IMR-90 (cell line): ENCODE measurements at regions not wholly inside any gene's neighbourhood (a gene's known extent, or its start where the extent isn't known, plus 50 kb on each side); places are given as distances from the start of the nearest gene placed in this dataset.
A peak's percentile ranks its signal among the peaks of the same experiment; 100 is the strongest.

ENCODE experiments used
- ATAC-seq: fragments of 200-7000 bp; cut with Tn5 transposase; 2 replicates; pipeline ENCODE4 v1.9.1; 2020; ENCODE audit warnings: low read depth, mild to moderate bottlenecking, moderate library complexity
- BruUV-seq: library from RNA; stranded (reverse); fragments of 400-500 nt; replicated peaks from 2 replicates; lab custom pipeline; 2021; lab: Mats Ljungman, UMichigan
- CTCF ChIA-PET: fragments of 300-600 bp; formaldehyde crosslinking; extraction: SDS; loops from one replicate; lab custom pipeline; 2021; ENCODE audit warnings: antibody characterized with exemption; lab: Yijun Ruan, JAX
- POLR2A ChIA-PET: fragments of 300-600 bp; sonication (Branson Sonifier 250); formaldehyde crosslinking; loops from one replicate; lab custom pipeline; 2022; ENCODE audit warnings: antibody characterized with exemption; ENCODE audit not compliant: unreplicated experiment; lab: Charles Lee
- DNase-seq: peaks from one replicate; pipeline ENCODE4 v3.0.0; 2013
- H2AFZ ChIP-seq: replicated peaks from 2 replicates; pipeline ENCODE3; 2013; ENCODE audit warnings: low read length, mild to moderate bottlenecking; ENCODE audit not compliant: poor library complexity
- H2AK5ac ChIP-seq: 2 replicates; pipeline ENCODE4 v1.6.1; 2013; ENCODE audit warnings: low read depth, low read length, inconsistent platforms
- H2AK9ac ChIP-seq: replicated peaks from 2 replicates; pipeline ENCODE3; 2013; ENCODE audit warnings: mild to moderate bottlenecking, low read depth, low read length, moderate library complexity; ENCODE audit not compliant: poor library complexity
- H2BK120ac ChIP-seq: 2 replicates; pipeline ENCODE4 v1.6.1; 2013; ENCODE audit warnings: low read depth, low read length, inconsistent platforms
- H2BK15ac ChIP-seq: 3 replicates; pipeline ENCODE4 v1.6.1; 2013; ENCODE audit warnings: low read depth, low read length, inconsistent platforms
- H2BK20ac ChIP-seq: 2 replicates; pipeline ENCODE4 v1.6.1; 2013; ENCODE audit warnings: low read depth, mild to moderate bottlenecking, inconsistent platforms, low read length, moderate library complexity
- H2BK5ac ChIP-seq: 2 replicates; pipeline ENCODE4 v1.6.1; 2013; ENCODE audit warnings: mild to moderate bottlenecking, low read depth, low read length, inconsistent platforms; ENCODE audit not compliant: poor library complexity, severe bottlenecking
- H3K14ac ChIP-seq: replicated peaks from 2 replicates; pipeline ENCODE4 v1.6.1; 2013; ENCODE audit warnings: low read depth, low read length, inconsistent platforms
- H3K18ac ChIP-seq: 2 replicates; pipeline ENCODE4 v1.6.1; 2013; ENCODE audit warnings: low read depth, low read length, control low read depth
- H3K23ac ChIP-seq: 2 replicates; pipeline ENCODE4 v1.6.1; 2013; ENCODE audit warnings: low read depth, low read length, inconsistent platforms
- H3K27ac ChIP-seq: 2 replicates; pipeline ENCODE4 v1.5.1; 2013; ENCODE audit warnings: mild to moderate bottlenecking, control low read depth, low read length; ENCODE audit not compliant: insufficient read depth
- H3K27me3 ChIP-seq: 2 replicates; pipeline ENCODE4 v1.6.1; 2013; ENCODE audit warnings: low read length; ENCODE audit not compliant: control insufficient read depth, insufficient read depth
- H3K36me3 ChIP-seq: 2 replicates; pipeline ENCODE4 v1.6.1; 2013; ENCODE audit warnings: low read length, mixed read lengths; ENCODE audit not compliant: control insufficient read depth, insufficient read depth
- H3K4ac ChIP-seq: 2 replicates; pipeline ENCODE4 v1.6.1; 2013; ENCODE audit warnings: low read depth, low read length, inconsistent platforms
- H3K4me1 ChIP-seq: 2 replicates; pipeline ENCODE4 v1.6.1; 2013; ENCODE audit warnings: low read length, mixed read lengths; ENCODE audit not compliant: control insufficient read depth, insufficient read depth
- H3K4me2 ChIP-seq: 2 replicates; pipeline ENCODE4 v1.6.1; 2013; ENCODE audit warnings: low read depth, mild to moderate bottlenecking, control low read depth, low read length, moderate library complexity
- H3K4me3 ChIP-seq: 2 replicates; pipeline ENCODE4 v1.5.1; 2013; ENCODE audit warnings: low read depth, mild to moderate bottlenecking, control low read depth, low read length, moderate library complexity; ENCODE audit not compliant: insufficient read depth
- H3K56ac ChIP-seq: 2 replicates; pipeline ENCODE4 v1.6.1; 2013; ENCODE audit warnings: low read length, inconsistent platforms; ENCODE audit not compliant: insufficient read depth; ENCODE audit errors: extremely low read depth
- H3K79me1 ChIP-seq, 2 experiments: 2 replicates each; pipeline ENCODE4 v1.6.1; 2013; ENCODE audit warnings: low read length in 2 of 2, inconsistent platforms in 1 of 2, low read depth in 1 of 2
- H3K9ac ChIP-seq: 2 replicates; pipeline ENCODE4 v1.6.1; 2013; ENCODE audit warnings: low read depth, low read length, control low read depth
- H3K9me1 ChIP-seq: 2 replicates; pipeline ENCODE4 v1.6.1; 2013; ENCODE audit warnings: low read length, inconsistent platforms; ENCODE audit not compliant: insufficient read depth
- H3K9me3 ChIP-seq: 2 replicates; pipeline ENCODE4 v1.6.1; 2013; ENCODE audit warnings: low read length; ENCODE audit not compliant: control insufficient read depth, insufficient read depth
- H4K20me1 ChIP-seq: 2 replicates; pipeline ENCODE4 v1.6.1; 2013; ENCODE audit warnings: low read length, inconsistent platforms; ENCODE audit not compliant: insufficient read depth
- H4K5ac ChIP-seq: 2 replicates; pipeline ENCODE4 v1.6.1; 2013; ENCODE audit warnings: mild to moderate bottlenecking, low read depth, low read length, control low read depth
- H4K8ac ChIP-seq, 2 experiments: 2 replicates each; pipeline ENCODE4 v1.6.1; 2013; ENCODE audit warnings: low read depth in 2 of 2, low read length in 2 of 2, control low read depth in 1 of 2, inconsistent platforms in 1 of 2
- H4K91ac ChIP-seq: 2 replicates; pipeline ENCODE4 v1.6.1; 2013; ENCODE audit warnings: low read depth, low read length, inconsistent platforms; ENCODE audit not compliant: insufficient read depth
- BHLHE40 ChIP-seq: fragments of 150-350 bp; IDR thresholded peaks from 2 replicates; pipeline ENCODE4 v1.6.1; 2016; ENCODE audit warnings: mild to moderate bottlenecking, low read depth, low read length
- MXI1 ChIP-seq: IDR thresholded peaks from 2 replicates; pipeline ENCODE4 v1.6.1; 2012; ENCODE audit warnings: low read depth, mild to moderate bottlenecking, low read length, moderate library complexity, borderline replicate concordance
- NFE2L2 ChIP-seq: fragments of 150-350 bp; IDR thresholded peaks from 2 replicates; pipeline ENCODE4 v1.6.1; 2016; ENCODE audit warnings: low read depth, mild to moderate bottlenecking, low read length
- RCOR1 ChIP-seq: IDR thresholded peaks from 2 replicates; pipeline ENCODE4 v1.6.1; 2012; ENCODE audit warnings: mild to moderate bottlenecking, low read length, improper control_type of control experiment; ENCODE audit not compliant: insufficient replicate concordance
- SMC3 ChIP-seq: fragments of 150-350 bp; IDR thresholded peaks from 2 replicates; pipeline ENCODE4 v1.6.1; 2016; ENCODE audit warnings: low read depth, mild to moderate bottlenecking, antibody characterized with exemption, low read length, moderate library complexity
- WGBS, 2 experiments: methylation state at CpG; one replicate each; pipeline versions ENCODE4 v1.1.5 to v1.1.7; 2013; ENCODE audit warnings: missing lambda C conversion rate in 2 of 2; ENCODE audit not compliant: insufficient read length in 1 of 2; ENCODE audit errors: extremely low coverage in 2 of 2; 5-methylcytosine and 5-hydroxymethylcytosine counted together
- dilution Hi-C: fragments of 300-500 bp; cut with HindIII; formaldehyde crosslinking; loops from one replicate; pipeline ENCODE4 v1.14.3; 2018; ENCODE audit warnings: low sequenced_read_pairs; ENCODE audit not compliant: unreplicated experiment
- in situ Hi-C: fragments of 300-500 bp; cut with MboI; formaldehyde crosslinking; loops from 3 replicates; pipeline ENCODE4 v1.14.3; 2019; ENCODE audit warnings: low sequenced_read_pairs, inconsistent platforms, mixed read lengths
- intact Hi-C: fragments of 100-400 bp; cut with micrococcal nuclease; formaldehyde crosslinking; loops from 2 replicates; pipeline ENCODE4 v1.10.0; 2022

DNA sequence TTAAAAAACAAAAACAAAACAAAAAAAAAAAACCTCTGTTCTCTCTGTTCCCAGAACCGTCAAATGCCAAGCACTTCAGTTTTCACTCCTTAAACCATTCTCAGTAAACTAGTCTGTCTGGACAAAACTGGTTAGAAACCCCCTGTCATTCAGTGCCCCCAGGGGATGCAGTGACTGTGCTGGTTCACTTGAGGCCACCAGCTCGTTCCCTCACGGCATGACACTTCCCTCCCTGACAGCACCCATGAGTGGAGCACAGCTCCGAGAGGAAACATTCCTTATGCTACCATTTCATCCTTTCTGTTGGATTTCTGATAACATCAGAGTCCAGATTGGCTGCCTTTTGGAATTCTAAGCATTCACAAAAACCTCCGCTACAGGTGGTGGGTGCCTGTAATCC, 244.0 kb upstream of the TPM1 start:
- peaks cover 13% of the 10 kb centered on the region for H3K36me3 ChIP-seq
- H2BK20ac ChIP-seq = no peak overlapping the region
- intact Hi-C loops (no loop called here), dilution Hi-C loops (no loop called here), in situ Hi-C loops (no loop called here)
- no peak overlapping the region for H3K18ac ChIP-seq
- H3K4ac ChIP-seq = no peak overlapping the region
- ChIA-PET POLR2A (interaction anchor here (0.6 kb wide), 1 partner anchor 255 kb away, joined by 9 read pairs; no protein-coding TSS in a partner anchor), CTCF (no interaction called here)
- no peaks in the 10 kb centered on the region for H3K9me1 ChIP-seq
- H3K79me1 ChIP-seq = no peaks in the 10 kb centered on the region
- H3K56ac ChIP-seq = no peak overlapping the region
- H4K20me1 ChIP-seq = no peaks in the 10 kb centered on the region
- H3K23ac ChIP-seq = no peak overlapping the region; the same call in 1 of the 2 replicates
- H4K91ac ChIP-seq = no peak overlapping the region
- ATAC-seq = no peak
- H4K5ac ChIP-seq = no peak overlapping the region
- WGBS, 2 experiments = 89% methylated on average over 2 of the region's 5 CpGs; no CpG with 5 or more reads in 1 of the 2 experiments
- H3K4me3 ChIP-seq = no peak overlapping the region
- H3K14ac ChIP-seq = no peak overlapping the region
- H3K9me3 ChIP-seq = no peaks in the 10 kb centered on the region
- H2AFZ ChIP-seq = no peak overlapping the region
- no TSS peak for BruUV-seq
- no peak overlapping the region for H2BK5ac ChIP-seq
- no peak overlapping the region for H3K4me2 ChIP-seq
- no peaks in the 10 kb centered on the region for H3K4me1 ChIP-seq
- H2AK5ac ChIP-seq = no peak overlapping the region
- no peak overlapping the region for H2BK120ac ChIP-seq
- H3K27ac ChIP-seq = no peak overlapping the region
- H3K9ac ChIP-seq = no peak overlapping the region
- no peak for TF ChIP-seq NFE2L2
- TF ChIP-seq RCOR1 = no peak
- TF ChIP-seq SMC3 = no peak
- no peak for TF ChIP-seq BHLHE40
- TF ChIP-seq MXI1 = no peak
- no peak overlapping the region for H4K8ac ChIP-seq
- no peaks in the 10 kb centered on the region for H3K27me3 ChIP-seq
- H2BK15ac ChIP-seq = no peak overlapping the region
- no peak for DNase-seq
- H2AK9ac ChIP-seq = peak overlapping the region; percentile 12
